ENCODE measurements at regions not wholly inside any gene's neighbourhood (a gene's known extent, or its start where the extent isn't known, plus 50 kb on each side); places are given as distances from the start of the nearest gene placed in this dataset.

DNA sequence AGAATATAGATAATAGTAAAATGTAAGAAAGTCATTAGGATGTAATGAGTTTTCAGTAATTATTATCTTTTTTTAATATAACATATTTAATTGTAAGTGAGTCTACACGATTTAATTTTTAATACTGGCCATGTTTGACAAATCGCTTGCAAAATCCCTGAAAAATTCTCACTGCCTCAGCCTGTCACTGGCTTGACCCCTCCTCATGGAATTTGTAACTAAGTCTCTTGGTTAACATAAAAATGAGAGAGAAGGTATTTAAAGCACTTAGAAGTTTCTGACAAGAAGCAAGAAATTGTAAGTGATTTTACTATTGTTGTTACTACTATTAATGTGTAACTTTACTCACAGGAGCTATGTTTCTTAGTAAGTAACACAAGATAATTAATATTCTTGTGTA lies 237.9 kb upstream of the GK2 start:
- Histone ChIP-seq H3K4me2 (ENCODE audit: control insufficient read depth, insufficient read depth) (no peak overlapping the region), H2AFZ (ENCODE audit: control insufficient read depth, low read depth, low read length) (no peak overlapping the region), H4K20me1 (ENCODE audit: control insufficient read depth, insufficient read depth) (no peaks in the 10 kb centered on the region), H3K9ac (ENCODE audit: control insufficient read depth, insufficient read depth, low read length) (no peak overlapping the region), H3K9me3 (replicated peaks; ENCODE audit: control insufficient read depth, insufficient read depth, low read length) (no peaks in the 10 kb centered on the region), H3K4me3 (no peak overlapping the region), H3K36me3 (ENCODE audit: control insufficient read depth in 2 of 2, insufficient read depth in 2 of 2, low read length in 1 of 2) (no peaks in the 10 kb centered on the region), H3K27me3 (replicated peaks in 1 of 2; ENCODE audit: control insufficient read depth in 2 of 2, insufficient read depth in 2 of 2, low read length in 1 of 2) (no peaks in the 10 kb centered on the region), H3K79me2 (ENCODE audit: control insufficient read depth, insufficient read depth, low read length) (no peaks in the 10 kb centered on the region), H3K4me1 (ENCODE audit: control insufficient read depth, insufficient read depth, low read length) (no peaks in the 10 kb centered on the region), H3K27ac (ENCODE audit: control insufficient read depth, insufficient read depth) (no peak overlapping the region)
- RAD21 ChIA-PET (ENCODE audit: unreplicated experiment), result no interaction called here
- CTCF ChIA-PET, result no interaction called here
- no peak for DNase-seq (ENCODE audit: low read depth, low spot score)
- in situ Hi-C loops (cut with MboI), result no loop called here
- no peak for TF ChIP-seq RCOR1 (conservative IDR thresholded peaks at IDR 0.05; ENCODE audit: low read depth, low read length)
- TF ChIP-seq NR2C1 (IDR thresholded peaks at IDR 0.05), result no peak
- TF ChIP-seq ETV6 (conservative IDR thresholded peaks at IDR 0.05 in 1 of 2, IDR thresholded peaks at IDR 0.05 in 1 of 2; ENCODE audit: borderline replicate concordance in 1 of 2, low read depth in 1 of 2), result no peak
- no peak for TF ChIP-seq ZBED1 (IDR thresholded peaks at IDR 0.05; ENCODE audit: borderline replicate concordance)
- no peak for TF ChIP-seq ASH2L (IDR thresholded peaks at IDR 0.05; ENCODE audit: borderline replicate concordance, low read depth)
- no peak for TF ChIP-seq SMARCA5 (IDR thresholded peaks at IDR 0.05)
- TF ChIP-seq NR2C2 (IDR thresholded peaks at IDR 0.05; ENCODE audit: borderline replicate concordance, control insufficient read depth, insufficient read length, low read depth), result no peak
- TF ChIP-seq CHD2 (IDR thresholded peaks at IDR 0.05; ENCODE audit: borderline replicate concordance, low read depth, low read length), result no peak
- TF ChIP-seq NBN (IDR thresholded peaks at IDR 0.05), result no peak
- TF ChIP-seq FOXK2 (IDR thresholded peaks at IDR 0.05), result no peak
- TF ChIP-seq YBX1 (IDR thresholded peaks at IDR 0.05), result no peak
- TF ChIP-seq SUPT20H (IDR thresholded peaks at IDR 0.05; ENCODE audit: borderline replicate concordance, control insufficient read depth, low read depth, low read length), result no peak
- no peak for TF ChIP-seq ZSCAN29 (IDR thresholded peaks at IDR 0.05)
- TF ChIP-seq SIN3A (IDR thresholded peaks at IDR 0.05; ENCODE audit: low read depth, low read length), result no peak
- no peak for TF ChIP-seq STAT1 (conservative IDR thresholded peaks at IDR 0.05)
- TF ChIP-seq NRF1 (conservative IDR thresholded peaks at IDR 0.05; ENCODE audit: low read depth, low read length), result no peak
- no peak for TF ChIP-seq BHLHE40 (IDR thresholded peaks at IDR 0.05; ENCODE audit: borderline replicate concordance in 1 of 2, low read depth in 2 of 2, low read length in 1 of 2)
- WGBS (ENCODE audit: insufficient coverage, insufficient replicate concordance, low lambda C conversion rate, missing lambda C conversion rate), result 3% methylated on average over 2 of the region's 2 CpGs
- no peak for FAIRE-seq
- BruUV-seq (replicated peaks), result no TSS peak
- intact Hi-C loops (cut with micrococcal nuclease; ENCODE audit: unreplicated experiment), result no loop called here
- POLR2A ChIA-PET, result no interaction called here
- ATAC-seq, result no peak
- SMC1A ChIA-PET (ENCODE audit: uncharacterized antibody, unreplicated experiment), result interaction anchor here (1.5 kb wide), 1 partner anchor 9 kb away, joined by 3 read pairs; no protein-coding TSS in a partner anchor
